GM23338 (cell line): ENCODE measurements at regions not wholly inside any gene's neighbourhood (a gene's known extent, or its start where the extent isn't known, plus 50 kb on each side); places are given as distances from the start of the nearest gene placed in this dataset.

Experiments used
- ATAC-seq: fragments of 200-7000 bp; cut with Tn5 transposase; 3 replicates; pipeline ENCODE4 v1.9.1; 2020
- DNase-seq: peaks from one replicate; pipeline ENCODE4 v3.0.0-alpha.2; 2015; ENCODE audit warnings: low spot score
- H2AFZ ChIP-seq: fragments of 200-600 bp; sonication (generic); 2 replicates; pipeline ENCODE4 v1.8.0; 2016; ENCODE audit warnings: antibody characterized with exemption, mild to moderate bottlenecking, moderate library complexity
- H3F3A ChIP-seq: fragments of 200-600 bp; sonication (generic); replicated peaks from 2 replicates; pipeline ENCODE4 v1.8.0; 2017; ENCODE audit warnings: antibody characterized with exemption, mixed run types, low read depth
- H3K27ac ChIP-seq: fragments of 200-600 bp; sonication (generic); 2 replicates; pipeline ENCODE4 v1.6.1; 2016; ENCODE audit warnings: low read depth
- H3K27me3 ChIP-seq: fragments of 200-600 bp; sonication (generic); 2 replicates; pipeline ENCODE4 v1.8.0; 2016; ENCODE audit warnings: mild to moderate bottlenecking, mixed run types, moderate library complexity; ENCODE audit not compliant: insufficient read depth
- H3K36me3 ChIP-seq: fragments of 200-600 bp; sonication (generic); 2 replicates; pipeline ENCODE4 v1.8.0; 2016; ENCODE audit warnings: mild to moderate bottlenecking; ENCODE audit not compliant: insufficient read depth
- H3K4me1 ChIP-seq: fragments of 200-600 bp; sonication (generic); 2 replicates; pipeline ENCODE4 v1.8.0; 2016; ENCODE audit warnings: mild to moderate bottlenecking, moderate library complexity; ENCODE audit not compliant: insufficient read depth
- H3K4me2 ChIP-seq: fragments of 200-600 bp; sonication (generic); 2 replicates; pipeline ENCODE4 v1.7.1; 2017; ENCODE audit warnings: mixed run types
- H3K4me3 ChIP-seq: fragments of 200-600 bp; sonication (generic); 2 replicates; pipeline ENCODE4 v1.6.1; 2016; ENCODE audit warnings: mixed run types
- H3K79me2 ChIP-seq: fragments of 200-600 bp; sonication (generic); replicated peaks from 2 replicates; pipeline ENCODE4 v1.8.0; 2017; ENCODE audit warnings: mild to moderate bottlenecking; ENCODE audit not compliant: insufficient read depth
- H3K9me2 ChIP-seq: fragments of 200-600 bp; sonication (generic); 2 replicates; pipeline ENCODE4 v1.8.0; 2017; ENCODE audit not compliant: insufficient read depth
- H4K20me1 ChIP-seq: fragments of 200-600 bp; sonication (generic); replicated peaks from 2 replicates; pipeline ENCODE4 v1.8.0; 2017; ENCODE audit warnings: mild to moderate bottlenecking; ENCODE audit not compliant: insufficient read depth
- H3K27ac Mint-ChIP-seq: 2 replicates; pipeline ENCODE4 v1.8.0; 2020; ENCODE audit warnings: inconsistent platforms, mild to moderate bottlenecking, moderate library complexity, mixed read lengths
- H3K27me3 Mint-ChIP-seq: 3 replicates; pipeline ENCODE4 v1.8.0; 2022; ENCODE audit warnings: low read depth, mild to moderate bottlenecking, moderate library complexity, mixed read lengths, inconsistent platforms; ENCODE audit not compliant: insufficient read depth, poor library complexity
- H3K36me3 Mint-ChIP-seq: 3 replicates; pipeline ENCODE4 v1.8.0; 2021; ENCODE audit warnings: low read depth, mild to moderate bottlenecking, inconsistent platforms, moderate library complexity, mixed read lengths
- H3K4me1 Mint-ChIP-seq: 3 replicates; pipeline ENCODE4 v1.8.0; 2020; ENCODE audit warnings: mild to moderate bottlenecking, inconsistent platforms, mixed read lengths
- H3K4me3 Mint-ChIP-seq: 3 replicates; pipeline ENCODE4 v1.8.0; 2021; ENCODE audit warnings: moderate library complexity, mild to moderate bottlenecking, inconsistent platforms, mixed read lengths
- H3K9me3 Mint-ChIP-seq: 3 replicates; pipeline ENCODE4 v1.8.0; 2020; ENCODE audit warnings: moderate library complexity, mild to moderate bottlenecking, inconsistent platforms, mixed read lengths
- CREB1 ChIP-seq: fragments of 250-450 bp; sonication (Bioruptor Pico); IDR thresholded peaks from 2 replicates; pipeline ENCODE4 v1.5.0; 2020; ENCODE audit warnings: low read depth, mild to moderate bottlenecking, moderate library complexity
- EZH2 ChIP-seq: fragments of 200-600 bp; sonication (generic); IDR thresholded peaks from one replicate; pipeline ENCODE4 v1.8.0; 2017; ENCODE audit warnings: antibody characterized with exemption, mild to moderate bottlenecking, low read depth; ENCODE audit not compliant: unreplicated experiment
- EZH2phosphoT487 ChIP-seq: fragments of 200-600 bp; sonication (generic); IDR thresholded peaks from one replicate; pipeline ENCODE4 v1.8.1; 2018; ENCODE audit warnings: antibody characterized with exemption; ENCODE audit not compliant: unreplicated experiment
- JUNB ChIP-seq: IDR thresholded peaks from one replicate; pipeline ENCODE4 v1.6.1; 2016; ENCODE audit warnings: antibody characterized with exemption; ENCODE audit not compliant: unreplicated experiment
- NANOG ChIP-seq: IDR thresholded peaks from 2 replicates; pipeline ENCODE4 v1.6.1; 2016; ENCODE audit warnings: antibody characterized with exemption, borderline replicate concordance
- POLR2AphosphoS5 ChIP-seq: IDR thresholded peaks from 2 replicates; pipeline ENCODE4 v1.6.1; 2016; ENCODE audit warnings: antibody characterized with exemption, low read depth
- STAT1 ChIP-seq: IDR thresholded peaks from one replicate; pipeline ENCODE4 v1.6.1; 2016; ENCODE audit warnings: antibody characterized with exemption; ENCODE audit not compliant: unreplicated experiment
- ZNF114 ChIP-seq: fragments of 250-450 bp; sonication (Bioruptor Pico); IDR thresholded peaks from 2 replicates; pipeline ENCODE4 v1.5.0; 2020; ENCODE audit warnings: mild to moderate bottlenecking, moderate library complexity
- ZNF331 ChIP-seq: fragments of 250-450 bp; sonication (Bioruptor Pico); IDR thresholded peaks from 2 replicates; pipeline ENCODE4 v1.5.0; 2020; ENCODE audit warnings: low read depth, mild to moderate bottlenecking, moderate library complexity
- ZNF462 ChIP-seq: fragments of 250-450 bp; sonication (Bioruptor Pico); IDR thresholded peaks from 2 replicates; pipeline ENCODE4 v1.5.0; 2020; ENCODE audit warnings: mild to moderate bottlenecking, moderate library complexity
- TF ChIP-seq, protein P1 (sequence below): IDR thresholded peaks from 2 replicates; pipeline ENCODE4 v1.6.1; 2016; ENCODE audit warnings: antibody characterized with exemption
- TF ChIP-seq, protein P2 (sequence below), 2 experiments: fragments of 200-600 bp in 1 of 2; sonication (generic) in 1 of 2; conservative IDR thresholded peaks; 2 replicates each; pipeline versions ENCODE4 v1.5.1 to v1.6.1; 2016 to 2017; ENCODE audit warnings: antibody characterized with exemption in 2 of 2, low read depth in 2 of 2, mild to moderate bottlenecking in 2 of 2, moderate library complexity in 1 of 2
- TF ChIP-seq, protein P3 (sequence below): IDR thresholded peaks from one replicate; pipeline ENCODE4 v1.6.1; 2018; ENCODE audit warnings: antibody characterized with exemption; ENCODE audit not compliant: unreplicated experiment

GRCh38 chr3:75237477-75237876 lies 426.7 kb upstream of the FRG2C start:
- no peak overlapping the region for H3K4me3 Mint-ChIP-seq
- H3K36me3 Mint-ChIP-seq, result no peaks in the 10 kb centered on the region
- peaks cover 20% of the 10 kb centered on the region for H3K9me2 ChIP-seq
- no peaks in the 10 kb centered on the region for H4K20me1 ChIP-seq
- no peak for ATAC-seq
- TF ChIP-seq EZH2 (no peak), ZNF462 (CRISPR knock-in tag) (no peak), ZNF114 (CRISPR knock-in tag) (no peak), EZH2phosphoT487 (no peak), CREB1 (CRISPR knock-in tag) (no peak), NANOG (no peak), JUNB (no peak), POLR2AphosphoS5 (no peak), ZNF331 (no peak), STAT1 (no peak)
- TF ChIP-seq, protein P1, sequence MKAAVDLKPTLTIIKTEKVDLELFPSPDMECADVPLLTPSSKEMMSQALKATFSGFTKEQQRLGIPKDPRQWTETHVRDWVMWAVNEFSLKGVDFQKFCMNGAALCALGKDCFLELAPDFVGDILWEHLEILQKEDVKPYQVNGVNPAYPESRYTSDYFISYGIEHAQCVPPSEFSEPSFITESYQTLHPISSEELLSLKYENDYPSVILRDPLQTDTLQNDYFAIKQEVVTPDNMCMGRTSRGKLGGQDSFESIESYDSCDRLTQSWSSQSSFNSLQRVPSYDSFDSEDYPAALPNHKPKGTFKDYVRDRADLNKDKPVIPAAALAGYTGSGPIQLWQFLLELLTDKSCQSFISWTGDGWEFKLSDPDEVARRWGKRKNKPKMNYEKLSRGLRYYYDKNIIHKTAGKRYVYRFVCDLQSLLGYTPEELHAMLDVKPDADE, result no peak
- TF ChIP-seq, protein P2, sequence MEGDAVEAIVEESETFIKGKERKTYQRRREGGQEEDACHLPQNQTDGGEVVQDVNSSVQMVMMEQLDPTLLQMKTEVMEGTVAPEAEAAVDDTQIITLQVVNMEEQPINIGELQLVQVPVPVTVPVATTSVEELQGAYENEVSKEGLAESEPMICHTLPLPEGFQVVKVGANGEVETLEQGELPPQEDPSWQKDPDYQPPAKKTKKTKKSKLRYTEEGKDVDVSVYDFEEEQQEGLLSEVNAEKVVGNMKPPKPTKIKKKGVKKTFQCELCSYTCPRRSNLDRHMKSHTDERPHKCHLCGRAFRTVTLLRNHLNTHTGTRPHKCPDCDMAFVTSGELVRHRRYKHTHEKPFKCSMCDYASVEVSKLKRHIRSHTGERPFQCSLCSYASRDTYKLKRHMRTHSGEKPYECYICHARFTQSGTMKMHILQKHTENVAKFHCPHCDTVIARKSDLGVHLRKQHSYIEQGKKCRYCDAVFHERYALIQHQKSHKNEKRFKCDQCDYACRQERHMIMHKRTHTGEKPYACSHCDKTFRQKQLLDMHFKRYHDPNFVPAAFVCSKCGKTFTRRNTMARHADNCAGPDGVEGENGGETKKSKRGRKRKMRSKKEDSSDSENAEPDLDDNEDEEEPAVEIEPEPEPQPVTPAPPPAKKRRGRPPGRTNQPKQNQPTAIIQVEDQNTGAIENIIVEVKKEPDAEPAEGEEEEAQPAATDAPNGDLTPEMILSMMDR (conservative IDR thresholded peaks at IDR 0.05; ENCODE audit: low read depth in 2 of 2), result no peak
- TF ChIP-seq, protein P3, sequence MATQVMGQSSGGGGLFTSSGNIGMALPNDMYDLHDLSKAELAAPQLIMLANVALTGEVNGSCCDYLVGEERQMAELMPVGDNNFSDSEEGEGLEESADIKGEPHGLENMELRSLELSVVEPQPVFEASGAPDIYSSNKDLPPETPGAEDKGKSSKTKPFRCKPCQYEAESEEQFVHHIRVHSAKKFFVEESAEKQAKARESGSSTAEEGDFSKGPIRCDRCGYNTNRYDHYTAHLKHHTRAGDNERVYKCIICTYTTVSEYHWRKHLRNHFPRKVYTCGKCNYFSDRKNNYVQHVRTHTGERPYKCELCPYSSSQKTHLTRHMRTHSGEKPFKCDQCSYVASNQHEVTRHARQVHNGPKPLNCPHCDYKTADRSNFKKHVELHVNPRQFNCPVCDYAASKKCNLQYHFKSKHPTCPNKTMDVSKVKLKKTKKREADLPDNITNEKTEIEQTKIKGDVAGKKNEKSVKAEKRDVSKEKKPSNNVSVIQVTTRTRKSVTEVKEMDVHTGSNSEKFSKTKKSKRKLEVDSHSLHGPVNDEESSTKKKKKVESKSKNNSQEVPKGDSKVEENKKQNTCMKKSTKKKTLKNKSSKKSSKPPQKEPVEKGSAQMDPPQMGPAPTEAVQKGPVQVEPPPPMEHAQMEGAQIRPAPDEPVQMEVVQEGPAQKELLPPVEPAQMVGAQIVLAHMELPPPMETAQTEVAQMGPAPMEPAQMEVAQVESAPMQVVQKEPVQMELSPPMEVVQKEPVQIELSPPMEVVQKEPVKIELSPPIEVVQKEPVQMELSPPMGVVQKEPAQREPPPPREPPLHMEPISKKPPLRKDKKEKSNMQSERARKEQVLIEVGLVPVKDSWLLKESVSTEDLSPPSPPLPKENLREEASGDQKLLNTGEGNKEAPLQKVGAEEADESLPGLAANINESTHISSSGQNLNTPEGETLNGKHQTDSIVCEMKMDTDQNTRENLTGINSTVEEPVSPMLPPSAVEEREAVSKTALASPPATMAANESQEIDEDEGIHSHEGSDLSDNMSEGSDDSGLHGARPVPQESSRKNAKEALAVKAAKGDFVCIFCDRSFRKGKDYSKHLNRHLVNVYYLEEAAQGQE, result no peak
- H3F3A ChIP-seq, result no peaks in the 10 kb centered on the region
- H3K36me3 ChIP-seq, result no peaks in the 10 kb centered on the region
- no peak for DNase-seq
- peaks cover 9% of the 10 kb centered on the region for H3K4me1 ChIP-seq
- no peak overlapping the region for H3K27ac ChIP-seq
- no peaks in the 10 kb centered on the region for H3K9me3 Mint-ChIP-seq
- no peaks in the 10 kb centered on the region for H3K27me3 Mint-ChIP-seq
- no peak overlapping the region for H3K4me3 ChIP-seq
- H3K27ac Mint-ChIP-seq, result no peak overlapping the region
- H3K4me1 Mint-ChIP-seq, result peaks cover 9% of the 10 kb centered on the region
- H3K79me2 ChIP-seq, result no peaks in the 10 kb centered on the region
- H3K4me2 ChIP-seq, result no peak overlapping the region
- H2AFZ ChIP-seq, result no peak overlapping the region
- no peaks in the 10 kb centered on the region for H3K27me3 ChIP-seq
